ENCODE measurements at regions not wholly inside any gene's neighbourhood (a gene's known extent, or its start where the extent isn't known, plus 50 kb on each side); places are given as distances from the start of the nearest gene placed in this dataset.

DNA sequence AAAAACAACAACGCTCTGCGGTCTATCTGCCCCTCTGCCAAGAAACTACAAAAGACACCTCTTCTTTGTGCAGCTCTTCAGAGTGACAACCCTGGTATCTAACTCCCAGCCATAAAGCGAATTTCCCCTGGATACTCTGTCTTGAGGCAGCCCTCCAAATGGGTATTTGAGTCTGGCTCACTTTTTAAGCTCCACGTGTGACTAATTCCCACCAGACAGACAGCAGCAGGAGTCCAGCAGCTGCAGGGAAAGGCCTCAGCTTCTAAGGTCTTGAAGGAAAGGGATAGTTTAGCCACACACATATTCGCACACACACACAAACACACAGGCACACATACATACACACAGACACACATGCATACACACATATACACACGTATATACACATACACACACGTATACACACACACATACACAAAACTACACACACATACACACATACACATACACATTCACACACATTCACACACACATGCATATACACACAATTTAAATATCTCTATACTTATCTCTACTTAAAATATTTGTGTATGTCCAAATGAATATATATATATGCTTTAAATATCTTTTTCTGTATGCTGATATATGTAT is 188.8 kb downstream of the TSHZ3 start:
- DNase-seq (ENCODE audit: low read depth in 2 of 2), result no peak

- no peak for DNase-seq (ENCODE audit: low read depth in 2 of 2)
Measured at GRCh38 chr19:31154021-31154420, 195.2 kb downstream of the TSHZ3 start.

GRCh38 chr19:31152906-31153305 is 196.3 kb downstream of the TSHZ3 start:
- no peak for DNase-seq (ENCODE audit: low read depth in 2 of 2)

DNA sequence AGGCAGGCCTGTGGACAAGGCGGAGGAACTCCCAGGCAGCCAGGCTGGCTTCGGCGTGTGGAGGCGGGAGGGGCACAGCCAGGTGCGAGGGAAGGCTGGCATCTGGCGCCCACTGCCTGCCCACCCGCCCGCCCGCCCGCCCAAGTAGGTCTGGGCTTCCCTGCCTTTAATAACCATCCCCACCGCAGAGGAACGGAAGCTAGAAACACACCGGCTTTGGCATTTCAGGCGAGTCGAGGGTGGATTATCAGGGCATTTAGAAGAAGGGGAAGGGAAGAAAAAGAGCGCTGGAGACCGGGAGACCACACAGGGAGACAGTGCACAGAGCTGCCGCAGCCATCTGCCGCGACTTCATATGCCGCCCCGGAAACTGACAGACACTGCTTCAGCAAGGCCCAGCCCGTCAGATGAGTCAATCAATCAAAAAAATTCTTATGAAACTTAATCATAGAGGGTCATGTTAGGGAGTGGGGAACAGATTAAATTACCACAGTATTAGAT is 199.7 kb downstream of the TSHZ3 start:
- no peak for DNase-seq (ENCODE audit: low read depth in 2 of 2)

GRCh38 chr19:31148671-31149070 is 200.6 kb downstream of the TSHZ3 start:
- DNase-seq (ENCODE audit: low read depth in 2 of 2), result no peak

GRCh38 chr19:31147234-31147633 is 202.0 kb downstream of the TSHZ3 start:
- DNase-seq (ENCODE audit: low read depth in 2 of 2), result no peak

- no peak for DNase-seq (ENCODE audit: low read depth in 2 of 2)
Measured at GRCh38 chr19:31146546-31147183, 202.6 kb downstream of the TSHZ3 start.

- DNase-seq (ENCODE audit: low read depth in 2 of 2), result no peak
Measured at GRCh38 chr19:31146015-31146414, 203.2 kb downstream of the TSHZ3 start.

DNA sequence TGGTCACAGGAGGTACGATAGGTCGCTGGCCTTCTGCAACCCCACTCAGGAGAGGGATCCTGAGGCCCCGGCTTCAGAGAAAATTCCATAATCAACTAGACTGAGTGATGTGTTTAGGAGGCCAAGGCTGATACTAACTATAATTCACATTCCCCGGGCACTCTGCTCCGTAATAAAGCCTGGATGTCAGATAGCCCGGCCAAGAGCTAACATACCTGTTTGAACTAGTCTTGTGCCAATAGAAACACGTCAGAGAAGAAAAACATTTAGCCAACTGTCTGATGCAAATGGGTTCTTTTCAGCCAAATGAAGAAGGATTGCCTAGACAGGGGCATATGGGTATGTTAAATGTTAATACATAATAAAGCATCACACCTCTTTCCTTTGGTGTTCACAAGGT is 204.2 kb downstream of the TSHZ3 start:
- no peak for DNase-seq (ENCODE audit: low read depth in 2 of 2)

DNA sequence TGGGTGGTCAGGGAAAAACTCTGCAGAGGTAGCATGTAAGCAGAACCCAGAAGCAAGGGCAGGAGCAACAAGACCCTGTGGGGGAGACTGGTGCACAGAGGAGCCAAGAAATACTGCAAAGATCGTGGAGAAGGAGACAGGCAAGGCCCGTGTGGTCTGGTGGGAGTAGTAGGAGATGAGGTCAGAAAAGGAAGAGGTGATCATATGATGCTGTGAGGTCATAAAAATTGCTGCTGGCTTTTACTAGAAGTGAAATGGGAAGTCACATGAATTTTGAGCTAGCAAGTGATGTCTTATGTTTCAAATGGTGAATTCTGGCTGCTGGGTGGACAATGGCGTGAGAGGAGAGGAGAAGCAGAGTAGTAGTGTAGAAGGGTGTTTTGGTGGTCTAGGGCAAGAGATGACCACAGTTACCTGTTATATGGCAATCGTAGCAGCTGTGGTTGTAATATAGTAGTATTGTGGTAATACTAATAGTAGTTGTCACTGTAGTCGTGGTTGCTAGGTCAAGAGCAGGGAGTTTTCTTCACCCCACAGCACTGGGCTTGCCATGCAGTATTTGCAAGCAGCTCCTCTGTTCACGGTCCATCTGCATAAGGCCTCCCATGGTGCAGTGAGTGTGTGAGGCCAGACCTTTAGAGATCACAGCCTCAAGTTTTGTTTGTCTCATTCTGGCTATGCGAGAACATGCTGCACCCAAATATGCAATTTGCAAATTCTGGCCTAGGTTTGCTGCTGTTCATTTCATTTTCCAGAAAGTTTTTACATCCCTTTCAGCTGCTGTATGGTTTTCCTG is 205.0 kb downstream of the TSHZ3 start:
- DNase-seq (ENCODE audit: low read depth in 2 of 2), result no peak

- DNase-seq (ENCODE audit: low read depth in 2 of 2), result no peak
Measured at GRCh38 chr19:31141301-31141700, 207.9 kb downstream of the TSHZ3 start.

DNA sequence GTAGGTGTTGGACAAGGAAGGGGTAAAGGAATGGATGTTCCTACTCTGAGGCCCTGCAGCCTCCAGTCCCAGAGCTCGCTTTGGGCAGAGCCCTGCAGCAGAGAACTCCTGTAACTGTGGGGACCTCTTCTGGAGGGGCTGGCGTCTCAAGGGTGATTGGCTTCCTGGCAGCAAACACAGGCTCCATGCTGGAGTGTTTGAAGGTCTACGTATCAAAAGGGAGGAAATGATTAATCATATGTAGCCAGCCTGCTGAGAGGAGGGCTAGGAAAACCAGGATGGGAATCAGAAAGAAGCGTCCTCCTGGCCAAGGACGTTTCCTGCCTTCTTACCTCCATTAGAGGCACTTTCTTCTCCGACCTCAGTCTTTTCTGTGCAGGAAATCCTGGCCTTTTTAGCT is 208.5 kb downstream of the TSHZ3 start:
- no peak for DNase-seq (ENCODE audit: low read depth in 2 of 2)

GRCh38 chr19:31139871-31140505 is 209.2 kb downstream of the TSHZ3 start:
- no peak for DNase-seq (ENCODE audit: low read depth in 2 of 2)

- DNase-seq (ENCODE audit: low read depth in 2 of 2), result no peak
Measured at GRCh38 chr19:31138077-31138476, 211.2 kb downstream of the TSHZ3 start.

DNA sequence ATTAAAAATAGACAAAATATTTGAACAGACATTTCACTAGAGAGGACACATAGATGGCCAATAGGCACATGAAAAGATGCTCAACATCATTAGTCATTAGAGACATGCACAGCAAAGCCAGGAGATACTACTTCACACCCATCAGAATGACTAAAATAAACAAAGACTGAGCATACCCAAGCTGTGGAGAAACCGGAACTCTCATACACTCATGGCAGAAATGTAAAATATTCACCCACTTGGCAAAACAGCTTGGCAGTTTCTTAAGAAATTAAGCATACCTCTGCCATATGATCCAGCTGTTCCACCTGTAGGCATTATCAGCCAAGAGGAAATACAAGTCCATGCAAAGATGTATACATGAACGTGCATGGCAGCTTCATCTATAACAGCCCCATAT is 213.4 kb downstream of the TSHZ3 start:
- no peak for DNase-seq (ENCODE audit: low read depth in 2 of 2)

DNA sequence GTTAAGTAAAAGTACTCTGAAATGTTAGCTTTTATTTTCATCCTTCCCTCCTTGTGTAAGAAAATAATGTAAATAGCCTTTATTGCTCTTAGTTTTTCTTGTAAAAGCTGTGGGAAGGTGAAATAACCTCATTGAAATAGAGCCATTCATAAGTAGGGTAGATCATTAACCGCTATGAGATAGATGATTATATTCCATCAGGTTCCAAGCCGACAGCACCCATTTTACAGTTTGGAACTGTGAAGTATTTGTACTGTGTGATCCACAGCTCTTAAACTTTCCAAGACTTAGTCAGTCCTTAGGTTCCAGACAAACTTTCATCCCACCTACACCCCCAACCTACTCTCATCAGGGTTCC is 216.5 kb downstream of the TSHZ3 start:
- DNase-seq (ENCODE audit: low read depth in 2 of 2), result no peak

- no peak for DNase-seq (ENCODE audit: low read depth in 2 of 2)
Measured at GRCh38 chr19:31128291-31128690, 220.9 kb downstream of the TSHZ3 start.

DNA sequence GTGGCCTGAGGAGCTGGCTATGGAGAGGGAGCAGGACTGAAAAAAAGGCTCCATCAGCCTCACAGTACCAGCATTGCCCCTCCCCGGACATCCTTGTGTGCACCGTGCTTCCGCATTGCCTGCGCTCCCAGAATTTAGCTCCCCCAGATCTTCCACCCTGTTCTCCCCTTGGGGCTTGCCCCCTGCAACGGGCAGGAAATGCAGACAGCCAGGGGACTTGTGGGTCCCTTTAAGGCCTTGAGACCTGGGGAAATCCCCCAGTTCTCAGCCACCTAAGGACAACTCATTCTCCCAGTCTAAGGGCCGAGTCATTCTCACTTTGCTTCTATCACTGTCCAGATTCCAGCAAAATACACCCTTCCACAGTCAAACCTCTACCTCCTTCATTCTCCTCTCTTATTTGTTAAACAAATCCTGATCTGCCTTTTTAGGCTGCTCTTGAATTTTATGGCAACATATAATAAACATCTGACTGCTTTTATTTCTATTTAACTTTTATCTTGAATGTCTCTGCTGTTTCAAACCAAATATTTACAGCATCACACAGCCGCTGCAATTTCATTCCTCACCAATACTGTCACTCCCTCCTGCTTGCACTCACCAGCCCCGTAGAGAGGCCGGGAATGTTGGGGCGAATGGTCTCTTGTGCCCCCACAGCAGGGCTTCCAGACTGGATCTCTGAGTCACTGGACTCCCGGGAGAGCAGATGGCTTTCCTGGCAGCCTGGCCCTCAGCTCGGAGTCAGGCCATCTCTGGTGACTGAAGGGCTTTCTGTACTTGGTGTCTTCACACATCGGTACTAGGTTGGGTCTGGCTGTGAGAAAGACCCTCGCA is 221.9 kb downstream of the TSHZ3 start:
- DNase-seq (ENCODE audit: low read depth in 2 of 2), result no peak

DNA sequence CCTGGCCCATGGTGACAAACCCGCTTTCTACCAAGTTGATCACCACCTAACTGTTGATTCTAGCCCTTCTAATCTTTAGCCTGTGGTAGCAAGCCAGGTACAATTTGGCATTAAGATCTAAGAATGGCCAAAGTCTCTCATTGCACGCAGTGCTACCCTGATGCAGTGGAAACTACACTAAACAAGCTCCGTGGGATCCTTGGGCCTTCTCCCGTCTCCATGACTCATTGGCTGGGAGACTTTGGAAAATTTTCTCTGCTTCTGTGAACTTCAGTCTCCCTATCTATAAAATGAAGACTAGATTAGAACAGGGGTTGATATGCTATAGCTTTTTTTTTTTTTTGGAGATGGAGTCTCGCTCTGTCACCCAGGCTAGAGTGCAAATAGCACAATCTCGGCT is 223.0 kb downstream of the TSHZ3 start:
- DNase-seq (ENCODE audit: low read depth in 2 of 2), result no peak

DNA sequence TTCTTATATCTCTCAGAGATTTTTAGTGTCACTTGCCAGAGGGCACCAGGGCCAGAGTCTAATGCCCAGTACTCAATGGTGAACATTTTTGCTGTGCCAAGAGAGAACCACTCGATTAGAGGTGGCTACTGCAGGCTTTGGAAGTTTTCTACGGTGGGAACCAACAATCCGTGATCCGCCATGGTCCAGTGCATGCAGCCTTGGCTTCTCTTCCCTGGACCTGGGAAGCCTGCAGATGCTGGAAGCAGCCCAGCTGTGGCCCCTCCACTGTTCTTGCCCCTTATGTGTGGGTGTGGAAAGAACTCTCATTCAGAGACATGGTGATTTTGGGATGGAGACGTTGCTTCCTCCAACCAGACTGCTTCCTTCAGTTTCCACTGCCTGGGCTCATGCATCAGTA is 224.2 kb downstream of the TSHZ3 start:
- DNase-seq (ENCODE audit: low read depth in 2 of 2), result no peak

DNA sequence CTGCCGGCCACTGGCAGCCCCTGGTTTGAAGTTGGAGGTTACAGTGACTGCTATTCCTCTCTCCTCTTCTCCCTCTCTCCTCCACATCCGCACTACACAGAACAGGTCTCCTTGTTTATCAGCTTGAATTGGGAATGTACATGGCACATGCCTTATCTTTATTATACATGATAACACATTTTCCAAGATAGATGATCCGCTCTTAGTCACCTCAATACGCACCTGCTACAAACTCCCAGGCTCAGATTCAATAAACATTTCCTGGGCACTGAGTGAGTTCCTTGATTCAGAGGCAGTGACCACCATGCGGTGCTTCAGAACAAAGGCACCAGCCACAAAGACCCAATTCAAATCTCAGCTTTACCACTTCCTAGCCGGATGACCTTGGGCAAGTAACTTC is 227.7 kb downstream of the TSHZ3 start:
- DNase-seq (ENCODE audit: low read depth in 2 of 2), result no peak

DNA sequence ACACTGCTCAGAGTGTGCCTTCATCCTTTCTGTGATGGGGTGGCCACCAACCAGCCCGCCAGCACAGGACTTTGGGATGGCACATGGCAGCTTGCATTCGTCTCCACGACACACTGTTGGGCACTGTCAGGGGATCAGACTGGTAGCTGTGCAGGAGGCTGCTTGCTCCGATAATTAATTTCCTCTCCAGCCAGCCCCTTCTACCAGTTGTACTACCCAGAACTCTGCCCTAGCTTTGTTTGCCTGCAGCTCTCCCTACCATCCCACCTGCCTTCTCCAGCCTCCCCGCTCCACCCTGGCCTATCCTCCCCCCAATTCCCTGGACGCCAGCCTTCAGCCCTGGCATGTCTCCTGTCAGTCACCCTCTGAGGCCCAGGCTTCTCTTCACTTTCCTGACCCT is 228.3 kb downstream of the TSHZ3 start:
- DNase-seq (ENCODE audit: low read depth in 2 of 2), result no peak
